HG02970 (cell line): ENCODE measurements at regions not wholly inside any gene's neighbourhood (a gene's known extent, or its start where the extent isn't known, plus 50 kb on each side); places are given as distances from the start of the nearest gene placed in this dataset.
"Not testable (repeated sequence)": the region's sequence is repeated elsewhere in the genome, so short reads cannot be mapped to it uniquely, and the experiment has no call there.

ENCODE experiments used
- ATAC-seq: cut with Tn5 transposase; IDR thresholded peaks from one replicate; pipeline ENCODE4 v1.9.1; 2021; ENCODE audit warnings: mild to moderate bottlenecking, moderate library complexity, moderate number of reproducible peaks; ENCODE audit not compliant: unreplicated experiment, low FRiP score

DNA sequence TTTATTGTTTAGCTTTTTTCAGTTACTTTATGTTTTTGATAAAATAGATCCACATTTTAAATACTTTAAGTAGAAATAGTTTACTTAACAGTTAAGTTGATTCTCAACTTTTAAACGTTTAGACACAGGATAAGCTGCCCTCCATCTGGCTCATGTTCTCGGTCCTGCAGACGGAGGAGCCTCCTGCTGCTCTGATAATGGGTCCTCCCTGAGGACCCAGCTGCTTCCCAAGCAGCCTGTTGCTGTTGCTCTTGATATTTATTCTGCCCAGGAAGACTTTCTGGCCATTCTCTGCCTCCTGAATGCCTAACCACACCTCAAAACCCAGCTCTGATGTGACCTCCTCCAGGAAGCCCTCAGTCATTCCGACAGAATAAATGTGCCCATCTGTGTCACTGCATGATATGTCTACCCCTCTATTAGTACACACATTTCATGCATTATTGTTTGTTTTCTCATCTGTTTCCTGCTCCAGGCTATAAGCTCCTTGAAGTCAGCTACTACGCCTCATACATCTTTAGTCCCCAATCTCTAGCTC is 267.2 kb upstream of the MSX2 start:
- ATAC-seq: no peak

DNA sequence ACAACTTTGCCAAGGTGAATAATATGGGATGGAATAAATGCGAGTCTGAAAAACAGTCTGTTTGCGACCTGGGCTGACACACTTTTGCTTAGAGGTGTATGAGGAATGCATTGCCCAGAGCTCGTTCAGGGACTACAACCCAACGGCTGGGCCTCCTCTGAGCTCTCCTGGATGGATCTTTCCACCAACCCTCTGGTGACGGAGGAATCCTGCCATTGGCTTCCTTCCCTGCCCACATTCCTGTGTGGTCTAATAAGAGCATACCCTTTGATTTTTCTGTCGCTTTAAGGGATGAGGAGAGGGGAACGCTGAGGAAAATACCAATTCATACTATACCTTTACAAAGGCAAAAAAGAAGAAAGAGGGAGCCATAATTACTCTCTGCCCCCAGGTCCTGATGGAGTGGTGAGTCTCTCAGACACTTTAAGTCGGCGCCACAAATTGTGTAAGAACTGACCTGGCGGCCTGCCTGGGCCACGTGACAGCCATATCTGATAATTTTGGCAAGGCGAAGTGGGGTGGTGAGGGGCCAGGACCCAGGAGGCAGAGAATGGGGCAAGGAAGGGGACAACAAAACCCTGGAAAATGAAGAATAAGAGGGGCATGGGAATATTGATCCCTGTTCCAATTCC is 265.2 kb upstream of the MSX2 start:
- ATAC-seq: no peak

DNA sequence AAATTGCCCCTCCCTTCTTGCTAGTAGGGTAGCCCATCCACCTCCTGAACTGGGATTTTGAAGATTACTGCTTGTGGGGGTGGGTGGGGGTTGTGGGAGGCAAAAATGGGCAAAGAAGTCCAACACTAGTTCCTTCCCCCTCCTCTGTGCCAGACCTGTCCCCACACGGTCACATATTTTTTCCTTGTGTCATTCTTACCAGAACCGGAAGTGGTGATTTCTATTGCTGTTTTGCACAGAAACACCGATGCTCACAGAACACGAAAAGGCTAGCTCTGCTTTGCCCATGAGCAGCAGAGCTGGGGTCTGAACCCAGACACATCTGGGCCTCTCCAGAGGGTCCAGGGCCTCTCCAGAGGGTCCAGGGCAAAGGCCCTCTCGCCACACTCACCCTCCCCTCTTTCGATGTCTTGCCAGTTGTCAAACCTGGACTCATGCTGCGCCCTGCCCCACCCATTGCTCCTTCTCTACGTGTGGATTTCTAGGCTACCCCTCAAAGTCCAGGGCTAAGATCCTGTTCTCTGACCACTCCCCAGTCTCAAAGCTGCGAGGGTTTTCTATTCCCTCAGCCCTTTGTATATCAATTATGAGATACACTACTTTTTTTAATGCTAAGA is 264.4 kb upstream of the MSX2 start:
- no peak for ATAC-seq

DNA sequence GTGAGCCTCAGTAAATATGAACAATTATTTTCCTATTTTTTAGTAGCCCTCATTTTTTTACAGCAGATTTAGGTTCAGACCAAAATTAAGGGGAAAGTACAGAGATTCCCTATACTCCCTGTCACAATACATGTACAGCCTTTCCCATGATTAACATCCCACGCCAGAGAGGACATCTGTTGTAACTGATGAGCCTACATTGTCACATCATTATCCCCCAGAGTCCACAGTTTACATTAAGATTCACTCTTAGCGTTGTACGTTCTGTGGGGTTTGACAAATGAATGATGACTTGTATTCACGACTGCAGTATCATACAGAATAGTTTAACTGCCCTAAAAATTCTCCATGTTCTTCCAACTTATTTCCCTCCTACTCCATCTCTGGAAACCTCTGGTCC is 262.3 kb upstream of the MSX2 start:
- ATAC-seq: no peak

DNA sequence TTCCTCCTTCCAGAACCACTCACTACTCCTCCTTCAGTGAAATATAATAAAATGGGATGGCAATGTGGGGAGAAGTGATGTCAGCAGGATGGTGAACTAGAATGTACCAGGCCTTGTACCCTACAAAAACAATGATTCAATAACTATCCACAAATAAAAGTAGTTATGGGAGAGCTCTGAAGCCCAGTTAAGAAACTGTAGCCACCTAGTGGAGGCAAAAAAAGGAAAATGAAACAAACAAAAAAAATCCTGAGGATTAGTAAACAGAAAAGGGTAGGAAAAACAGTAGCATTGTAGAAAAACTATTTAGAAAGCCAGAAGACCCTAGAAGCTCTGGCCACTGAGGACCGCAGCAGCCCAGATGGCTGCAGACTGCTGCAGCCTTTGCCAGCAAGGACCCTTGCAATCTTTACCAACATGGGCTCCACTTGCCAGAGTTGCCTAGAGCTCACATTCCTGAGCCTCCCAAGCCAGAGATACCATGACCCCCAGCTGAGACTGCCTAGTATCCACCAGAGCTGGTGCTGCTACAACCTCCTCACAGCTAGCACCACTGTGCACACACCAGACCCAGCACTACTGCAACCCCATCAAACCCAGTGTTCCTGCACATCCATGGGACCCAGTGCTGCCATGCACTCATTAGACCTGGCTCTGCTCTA is 259.7 kb upstream of the MSX2 start:
- ATAC-seq: no peak

DNA sequence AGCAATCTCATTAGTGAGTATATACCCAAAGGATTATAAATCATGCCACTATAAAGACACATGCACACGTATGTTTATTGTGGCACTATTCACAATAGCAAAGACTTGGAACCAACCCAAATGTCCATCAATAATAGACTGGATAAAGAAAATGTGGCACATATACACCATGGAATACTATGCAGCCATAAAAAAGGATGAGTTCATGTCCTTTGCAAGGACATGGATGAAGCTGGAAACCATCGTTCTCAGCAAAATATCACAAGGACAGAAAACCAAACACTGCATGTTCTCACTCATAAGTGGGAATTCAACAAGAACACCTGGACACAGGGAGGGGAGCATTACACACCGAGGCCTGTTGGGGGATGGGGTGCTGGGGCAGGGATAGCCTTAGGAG is 252.9 kb upstream of the MSX2 start:
- not testable (repeated sequence) for ATAC-seq

DNA sequence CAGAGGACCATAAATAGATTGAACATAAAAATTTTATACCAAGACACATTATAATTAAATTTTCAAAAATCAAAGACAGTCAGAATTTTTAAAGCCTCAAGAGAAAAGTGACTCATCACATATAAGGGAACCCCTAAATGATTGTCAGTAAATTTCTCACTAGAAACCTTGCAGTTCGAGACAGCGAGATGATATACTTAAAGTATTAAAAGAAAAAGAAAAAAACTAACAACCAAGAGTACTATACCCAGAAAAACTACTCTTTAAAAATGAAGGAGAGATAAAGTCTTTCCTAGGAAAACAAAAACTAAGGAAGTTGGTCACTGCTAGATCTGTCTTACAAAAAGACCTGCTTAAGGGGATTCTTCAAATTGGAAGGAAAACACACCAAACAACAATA is 251.4 kb upstream of the MSX2 start:
- ATAC-seq: no peak

DNA sequence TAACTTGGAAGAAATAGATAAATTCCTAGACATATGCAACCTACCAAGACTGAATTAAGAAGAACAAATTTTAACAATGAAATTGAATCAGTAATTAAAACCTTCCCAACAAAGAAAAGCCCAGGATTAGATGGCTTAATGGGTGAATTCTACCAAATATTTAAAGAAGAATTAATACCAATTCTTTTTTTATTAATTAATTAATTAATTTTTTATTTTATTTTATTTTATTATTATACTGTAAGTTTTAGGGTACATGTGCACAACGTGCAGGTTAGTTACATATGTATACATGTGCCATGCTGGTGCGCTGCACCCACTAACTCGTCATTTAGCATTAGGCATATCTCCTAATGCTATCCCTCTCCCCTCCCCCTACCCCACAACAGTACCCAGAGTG is 248.4 kb upstream of the MSX2 start:
- ATAC-seq: not testable (repeated sequence)

DNA sequence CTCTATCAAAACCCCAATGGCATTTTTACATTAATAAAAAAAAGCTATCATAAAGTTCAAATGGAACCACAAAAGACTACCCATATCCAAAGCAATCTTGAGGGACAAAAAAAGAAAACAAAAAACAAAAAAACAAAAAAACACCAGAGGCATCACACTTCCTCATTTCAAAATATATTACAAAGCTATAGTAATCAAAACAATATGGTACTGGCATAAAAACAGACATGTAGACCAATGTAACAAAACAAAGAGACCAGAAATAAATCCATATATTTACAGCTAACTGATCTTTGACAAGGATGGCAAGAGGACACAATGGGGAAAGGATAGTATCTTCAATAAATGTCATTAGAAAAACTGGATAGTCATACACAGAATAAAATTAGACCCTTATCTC is 245.1 kb upstream of the MSX2 start:
- no peak for ATAC-seq

DNA sequence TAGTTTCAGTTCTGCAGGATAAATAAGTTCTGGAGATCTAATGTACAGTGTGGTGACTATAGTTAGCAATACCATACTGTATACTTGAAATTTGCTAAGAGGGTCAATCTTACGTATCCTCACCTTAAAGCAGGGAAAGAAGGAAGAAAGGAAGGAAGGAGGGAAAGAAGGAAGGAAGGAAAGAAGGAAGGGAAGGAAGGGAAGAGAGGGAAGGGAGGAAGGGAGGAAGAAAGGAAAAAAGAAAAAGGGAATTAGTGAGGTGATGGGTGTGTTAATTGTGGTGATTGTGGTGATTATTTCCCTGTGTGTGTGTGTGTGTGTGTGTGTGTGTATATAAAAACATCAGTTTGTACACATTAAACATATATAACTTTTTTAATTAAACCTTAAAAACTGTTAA is 242.6 kb upstream of the MSX2 start:
- ATAC-seq: no peak

DNA sequence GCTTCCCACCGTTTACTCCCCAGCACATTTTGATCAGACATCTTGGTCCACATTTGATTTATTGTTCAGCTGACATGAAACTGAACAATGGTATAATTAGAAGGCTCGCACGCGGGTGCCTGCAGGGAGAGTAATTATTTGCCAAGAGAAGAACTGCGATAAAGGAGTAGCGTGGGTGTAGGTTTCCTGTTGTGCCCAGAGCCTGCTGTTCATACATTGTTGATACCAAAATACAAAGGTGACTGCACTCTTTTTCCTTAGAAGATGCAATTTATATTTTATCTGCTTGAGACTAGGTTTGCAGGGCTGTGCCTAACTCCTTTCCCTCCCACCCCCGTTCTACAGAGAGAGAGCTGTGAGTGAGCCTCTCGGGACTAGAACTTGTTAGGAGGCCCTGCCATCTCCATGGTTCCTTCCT is 241.8 kb upstream of the MSX2 start:
- ATAC-seq: no peak

DNA sequence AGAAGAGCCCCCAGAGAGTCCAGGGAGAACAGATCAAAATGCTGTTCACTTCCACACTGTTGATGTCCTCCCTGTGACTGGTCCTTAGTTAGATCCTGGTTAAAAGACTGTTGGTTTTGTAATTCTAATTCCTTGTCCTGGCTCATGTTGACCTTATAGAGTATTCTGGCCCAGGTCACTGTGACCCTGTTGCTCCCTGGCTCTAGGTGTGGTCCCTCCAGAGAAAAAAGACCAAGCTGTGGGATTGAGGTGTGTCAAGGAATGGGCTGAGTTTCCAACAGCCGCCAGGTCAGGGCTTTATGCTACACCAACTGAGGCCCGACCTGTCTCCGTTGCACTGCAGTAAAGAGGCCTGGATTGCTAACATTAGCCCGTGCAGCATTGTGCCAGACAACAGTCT is 241.0 kb upstream of the MSX2 start:
- no peak for ATAC-seq

DNA sequence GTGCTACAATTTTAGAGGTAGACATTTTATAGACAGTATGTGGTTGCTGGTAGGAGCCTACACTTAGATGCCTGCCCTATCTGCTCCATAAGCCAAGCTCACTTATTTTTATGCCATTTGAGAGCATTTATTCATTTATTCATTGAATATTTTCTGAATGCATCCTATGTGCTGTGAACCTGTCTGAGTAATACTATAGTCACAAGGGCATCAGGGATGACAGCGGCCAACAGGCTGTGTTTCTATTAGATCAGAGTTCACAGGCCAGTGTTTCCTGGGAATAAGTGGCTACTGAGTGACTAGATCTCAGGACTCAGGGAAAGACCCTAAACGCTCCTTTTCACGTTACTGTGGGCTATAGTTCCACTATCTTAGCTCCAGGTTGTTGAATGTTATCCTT is 235.2 kb upstream of the MSX2 start:
- no peak for ATAC-seq

DNA sequence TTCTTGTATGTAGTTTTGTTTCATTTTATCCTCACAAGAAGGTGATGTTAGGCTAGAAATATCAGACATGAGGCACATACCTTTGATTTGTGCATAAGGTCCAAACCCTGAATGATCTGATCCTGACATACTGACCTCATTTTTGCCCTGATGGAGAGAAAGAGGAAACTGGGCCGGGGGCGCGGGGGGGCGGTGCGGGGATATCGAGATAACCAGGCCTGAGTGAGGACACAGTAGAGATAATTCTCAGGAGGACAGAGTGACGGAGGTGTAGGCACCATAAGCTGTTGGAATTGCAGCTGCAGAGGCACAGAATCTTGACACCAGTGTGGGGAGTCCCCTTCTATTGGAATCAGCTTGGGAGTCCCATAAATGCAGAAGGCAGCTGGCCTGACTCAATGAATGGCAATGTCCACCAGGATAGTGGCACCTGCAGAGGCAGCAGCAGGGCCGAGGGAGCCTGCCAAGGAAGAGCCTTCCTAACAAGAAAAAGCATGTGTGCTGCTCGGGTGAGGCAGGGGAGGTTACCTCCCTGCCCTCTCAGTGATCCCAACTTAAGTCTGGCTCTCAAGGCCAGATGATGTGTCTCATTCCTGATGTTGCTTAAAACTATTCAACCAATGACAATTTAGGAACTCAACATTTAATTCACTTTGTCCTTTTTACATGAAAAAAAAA is 234.3 kb upstream of the MSX2 start:
- ATAC-seq: no peak

DNA sequence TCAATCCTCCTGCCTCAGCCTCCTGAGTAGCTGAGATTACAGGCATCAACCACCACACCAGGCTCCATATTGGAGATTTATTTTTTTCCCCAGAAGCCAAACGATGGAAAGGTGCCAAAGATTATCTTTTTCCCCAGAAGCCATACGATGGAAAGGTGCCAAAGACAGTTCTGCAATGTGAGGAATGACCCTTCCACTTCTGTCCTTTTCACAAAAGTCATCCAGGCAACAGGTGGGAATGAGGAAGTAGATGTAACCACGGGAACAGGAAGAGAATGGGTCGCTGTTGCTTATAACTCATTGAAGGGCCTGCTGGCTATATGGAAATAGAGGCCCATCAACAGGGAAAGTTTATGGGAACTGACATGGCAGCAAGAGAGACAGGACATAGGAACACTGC is 233.7 kb upstream of the MSX2 start:
- no peak for ATAC-seq

DNA sequence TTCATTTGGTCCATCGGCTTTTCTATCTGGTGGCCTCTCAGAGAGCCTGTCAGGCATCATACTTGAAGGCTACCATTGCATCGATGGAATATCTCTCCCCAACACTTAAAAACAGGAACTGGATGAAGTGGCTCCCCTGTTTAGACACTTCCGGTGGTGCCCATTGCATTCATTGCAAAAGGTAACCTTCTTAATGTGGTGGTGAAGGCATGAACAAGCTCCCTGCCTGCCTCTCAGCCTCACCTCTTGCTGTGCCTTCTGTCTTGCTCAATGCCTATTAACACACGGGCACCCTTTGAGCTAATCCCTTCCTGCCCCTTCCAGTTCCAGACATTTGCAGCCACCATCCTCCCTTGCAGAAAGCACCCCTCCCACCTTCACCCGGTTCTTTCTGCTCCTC is 233.1 kb upstream of the MSX2 start:
- no peak for ATAC-seq

DNA sequence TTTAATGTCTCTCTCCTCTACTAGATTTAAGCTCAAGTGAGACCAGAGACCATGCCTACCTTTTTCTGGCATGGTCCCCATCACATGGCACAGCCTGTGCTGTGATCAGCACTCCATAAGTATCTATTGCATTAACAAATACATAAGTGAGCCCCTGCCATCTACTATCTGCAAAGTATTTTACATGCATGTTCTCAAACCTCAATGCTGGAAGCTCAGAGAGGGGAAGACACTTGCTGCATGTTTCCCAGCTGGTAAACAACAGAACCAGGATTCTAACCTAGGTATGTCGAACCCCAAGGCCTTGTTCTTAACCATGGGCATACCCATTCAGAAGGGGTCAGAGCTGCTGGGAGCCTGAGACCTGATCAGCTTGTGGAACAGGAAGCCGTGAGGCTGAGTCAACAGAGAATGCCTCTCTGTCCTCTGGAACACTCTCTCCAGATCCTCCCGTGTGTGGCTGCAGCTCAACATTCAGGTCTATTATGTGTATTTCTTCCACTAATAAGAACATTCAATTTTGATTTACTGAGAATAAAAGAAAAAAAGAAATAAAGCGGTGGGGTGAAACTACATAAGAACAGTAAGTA is 232.5 kb upstream of the MSX2 start:
- ATAC-seq: no peak

DNA sequence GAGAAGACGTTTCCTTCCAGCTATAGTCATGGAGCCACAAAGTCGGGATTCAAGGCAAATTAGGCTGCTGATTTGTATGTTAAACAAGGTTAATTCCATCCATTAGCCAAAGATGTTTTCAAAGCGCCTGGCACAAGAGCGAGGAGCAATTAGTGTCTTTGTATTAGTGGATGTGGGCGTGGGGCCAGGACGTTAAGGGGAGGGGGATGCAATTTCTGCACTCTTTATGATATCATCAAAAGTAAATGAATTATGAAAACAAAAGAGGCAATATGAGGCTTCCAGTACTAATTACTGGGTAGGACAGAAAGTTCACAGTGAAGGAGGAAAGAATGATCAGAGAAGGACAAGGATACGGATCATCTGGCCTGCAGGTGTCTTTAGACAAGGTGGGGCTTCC is 230.9 kb upstream of the MSX2 start:
- ATAC-seq: no peak

DNA sequence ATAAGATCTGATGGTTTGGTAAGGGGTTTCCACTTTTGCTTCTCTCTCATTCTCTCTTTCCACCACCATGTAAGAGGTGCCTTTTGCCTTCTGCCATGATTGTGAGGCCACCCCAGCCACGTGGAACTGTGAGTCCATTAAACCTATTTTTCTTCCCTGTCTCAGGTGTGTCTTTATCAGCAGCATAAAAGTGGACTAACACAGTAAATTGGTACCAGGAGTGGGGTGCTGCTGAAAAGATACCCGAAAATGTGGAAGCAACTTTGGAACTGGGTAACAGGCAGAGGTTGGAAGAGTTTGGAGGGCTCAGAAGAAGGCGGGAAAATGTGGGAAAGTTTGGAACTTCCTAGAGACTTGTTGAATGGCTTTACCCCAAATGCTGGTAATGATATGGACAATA is 226.4 kb upstream of the MSX2 start:
- ATAC-seq: not testable (repeated sequence)

DNA sequence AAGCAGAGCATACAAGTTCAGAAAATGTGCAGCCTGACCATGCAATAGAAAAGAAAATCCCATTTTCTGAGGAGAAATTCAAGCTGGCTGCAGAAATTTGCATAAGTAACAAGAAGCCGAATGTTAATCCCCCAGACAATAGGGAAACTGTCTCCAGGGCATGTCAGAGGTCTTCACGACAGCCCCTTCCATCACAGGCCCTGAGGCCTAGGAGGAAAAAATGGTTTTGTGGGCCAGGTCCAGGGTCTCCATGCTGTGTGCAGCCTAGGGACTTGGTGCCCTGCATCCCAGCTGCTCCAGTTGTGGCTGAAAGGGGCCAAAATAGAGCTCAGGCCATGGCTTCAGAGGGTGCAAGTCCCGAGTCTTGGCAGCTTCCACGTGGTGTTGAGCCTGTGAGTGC is 225.8 kb upstream of the MSX2 start:
- ATAC-seq: not testable (repeated sequence)

DNA sequence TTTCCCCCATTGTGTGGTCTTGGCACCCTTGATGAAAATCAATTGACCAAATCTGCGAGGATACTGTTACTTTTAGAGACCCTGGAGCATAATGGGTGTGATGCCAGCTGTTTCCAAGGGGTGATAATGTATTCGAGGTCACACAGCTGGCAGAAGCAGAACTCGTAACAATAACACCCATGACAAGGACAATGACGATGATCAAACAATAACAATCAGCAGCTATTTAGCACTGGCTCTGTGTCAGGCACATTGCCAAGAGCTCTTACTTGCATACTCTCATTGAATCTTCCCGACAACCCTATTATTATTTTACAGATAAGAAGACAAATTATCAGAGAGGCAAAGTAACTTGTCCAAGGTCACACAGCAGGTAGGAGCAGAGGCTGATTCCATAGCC is 223.7 kb upstream of the MSX2 start:
- no peak for ATAC-seq
